Stimulated activated CD4-positive, alpha-beta T cell treated with anti-CD3 and anti-CD28 coated beads, Interleukin-1b, Interleukin-23, amount 100 ng/mL, for 4 hours (primary cell): ENCODE measurements at regions not wholly inside any gene's neighbourhood (a gene's known extent, or its start where the extent isn't known, plus 50 kb on each side); places are given as distances from the start of the nearest gene placed in this dataset.
"Not testable (repeated sequence)": the region's sequence is repeated elsewhere in the genome, so short reads cannot be mapped to it uniquely, and the experiment has no call there.

Experiments
- DNase-seq, 2 donors: peaks; one replicate each; pipeline ENCODE4 v3.0.0-alpha.2; 2020; ENCODE audit warnings: low read depth in 2 of 2

- DNase-seq, result no peak
Measured at GRCh38 chr3:34109846-34110245, 311.4 kb downstream of the PDCD6IP start.

GRCh38 chr3:34111361-34111760 lies 312.9 kb downstream of the PDCD6IP start:
- no peak for DNase-seq

- DNase-seq, result not testable (repeated sequence)
Measured at GRCh38 chr3:34112261-34112660, 313.8 kb downstream of the PDCD6IP start.

- DNase-seq, result no peak
Measured at GRCh38 chr3:34131091-34131490, 332.7 kb downstream of the PDCD6IP start.

GRCh38 chr3:34132069-34132692 lies 333.8 kb downstream of the PDCD6IP start:
- no peak for DNase-seq

- DNase-seq, result no peak
Measured at GRCh38 chr3:34139566-34139965, 341.1 kb downstream of the PDCD6IP start.

GRCh38 chr3:34140616-34141015 lies 342.2 kb downstream of the PDCD6IP start:
- DNase-seq, result no peak

- DNase-seq, result no peak
Measured at GRCh38 chr3:34141841-34142337, 343.5 kb downstream of the PDCD6IP start.

GRCh38 chr3:34145796-34146195 lies 347.4 kb downstream of the PDCD6IP start:
- no peak for DNase-seq

GRCh38 chr3:34146596-34146995 lies 348.2 kb downstream of the PDCD6IP start:
- DNase-seq, result no peak

GRCh38 chr3:34150992-34151391 lies 352.6 kb downstream of the PDCD6IP start:
- no peak for DNase-seq

GRCh38 chr3:34152656-34153055 lies 354.2 kb downstream of the PDCD6IP start:
- DNase-seq, result no peak

- no peak for DNase-seq
Measured at GRCh38 chr3:34155108-34155507, 356.7 kb downstream of the PDCD6IP start.

- no peak for DNase-seq
Measured at GRCh38 chr3:34155666-34156065, 357.2 kb downstream of the PDCD6IP start.

- DNase-seq, result no peak
Measured at GRCh38 chr3:34157491-34157890, 359.1 kb downstream of the PDCD6IP start.

GRCh38 chr3:34159613-34160420 lies 361.4 kb downstream of the PDCD6IP start:
- DNase-seq, result no peak

GRCh38 chr3:34169636-34170035 lies 371.2 kb downstream of the PDCD6IP start:
- DNase-seq, result not testable (repeated sequence)

- no peak for DNase-seq
Measured at GRCh38 chr3:34174740-34175139, 376.3 kb downstream of the PDCD6IP start.

GRCh38 chr3:34175636-34176176 lies 377.3 kb downstream of the PDCD6IP start:
- no peak for DNase-seq

GRCh38 chr3:34176723-34177122 lies 378.3 kb downstream of the PDCD6IP start:
- DNase-seq, result no peak

- no peak for DNase-seq
Measured at GRCh38 chr3:34178415-34178814, 380.0 kb downstream of the PDCD6IP start.

- no peak for DNase-seq
Measured at GRCh38 chr3:34179716-34180115, 381.3 kb downstream of the PDCD6IP start.

GRCh38 chr3:34180532-34180931 lies 382.1 kb downstream of the PDCD6IP start:
- DNase-seq, result no peak
